ENCODE measurements at regions not wholly inside any gene's neighbourhood (a gene's known extent, or its start where the extent isn't known, plus 50 kb on each side); places are given as distances from the start of the nearest gene placed in this dataset.

DNA sequence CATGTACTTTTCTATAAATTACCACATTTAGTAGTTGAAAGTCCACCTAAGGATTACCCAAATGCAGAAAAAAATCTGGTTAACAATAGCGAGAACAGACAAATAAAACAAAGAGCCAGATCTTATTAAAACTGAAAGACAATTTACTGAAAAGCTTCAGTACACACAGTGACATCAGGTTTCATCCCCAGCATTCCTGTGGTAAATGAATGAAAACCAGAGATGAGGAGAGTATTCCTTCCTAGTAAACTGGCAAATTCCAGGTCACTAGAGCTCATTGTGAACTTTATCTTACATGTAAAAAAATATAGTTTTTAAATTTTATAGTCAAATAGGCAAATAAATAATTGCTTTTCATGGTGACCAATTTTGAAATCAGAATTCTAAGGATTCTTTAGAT is 1290.5 kb downstream of the ADGRL3 start:
- WGBS, 2 donors: 80 to 83% methylated on average over 1 of the region's 1 CpG
- no peak for DNase-seq (ENCODE audit: low spot score in 2 of 2)
- TF ChIP-seq CTCF (IDR thresholded peaks at IDR 0.05) (no peak), EP300 (IDR thresholded peaks at IDR 0.05) (no peak), POLR2A (IDR thresholded peaks at IDR 0.05) (no peak)
- H3K27me3 ChIP-seq: no peaks in the 10 kb centered on the region
- H3K36me3 ChIP-seq: no peaks in the 10 kb centered on the region
- H3K9me3 ChIP-seq: no peaks in the 10 kb centered on the region
- no peaks in the 10 kb centered on the region for H3K4me1 ChIP-seq
- no peak overlapping the region for H3K27ac ChIP-seq
- H3K4me3 ChIP-seq: no peak overlapping the region

DNA sequence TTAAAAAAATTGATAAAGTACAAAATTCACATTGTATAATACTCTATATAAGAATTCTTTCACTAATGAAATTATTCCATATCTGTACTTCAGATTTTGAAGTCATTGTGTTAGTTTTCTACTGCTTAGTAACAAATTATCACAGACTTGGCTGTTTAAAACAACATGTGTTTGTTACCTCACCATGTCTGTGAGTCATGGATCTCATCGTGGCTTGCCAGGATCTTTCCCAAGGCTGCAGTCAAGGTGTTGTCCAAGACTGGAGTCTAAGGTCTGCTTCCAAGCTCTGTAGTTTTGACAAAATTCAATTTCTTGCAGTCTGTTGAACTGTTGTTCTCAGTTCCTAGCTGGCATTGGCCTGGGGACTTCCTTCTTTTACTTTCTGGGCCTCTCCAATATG is 1286.9 kb downstream of the ADGRL3 start:
- H3K4me1 ChIP-seq: no peaks in the 10 kb centered on the region
- H3K9me3 ChIP-seq: no peaks in the 10 kb centered on the region
- DNase-seq (ENCODE audit: low spot score in 2 of 2): no peak
- H3K36me3 ChIP-seq: no peaks in the 10 kb centered on the region
- no peak overlapping the region for H3K27ac ChIP-seq
- no peak overlapping the region for H3K4me3 ChIP-seq
- no peak for TF ChIP-seq CTCF (IDR thresholded peaks at IDR 0.05)
- no peak for TF ChIP-seq EP300 (IDR thresholded peaks at IDR 0.05)
- TF ChIP-seq POLR2A (IDR thresholded peaks at IDR 0.05): no peak
- H3K27me3 ChIP-seq: no peaks in the 10 kb centered on the region
- WGBS, 2 donors: 45 to 71% methylated on average over 1 of the region's 1 CpG

GRCh38 chr4:62484357-62484756 is 1284.2 kb downstream of the ADGRL3 start:
- no peak overlapping the region for H3K4me3 ChIP-seq
- DNase-seq (ENCODE audit: low spot score in 2 of 2): no peak
- no peak overlapping the region for H3K27ac ChIP-seq
- no peaks in the 10 kb centered on the region for H3K4me1 ChIP-seq
- no peaks in the 10 kb centered on the region for H3K27me3 ChIP-seq
- WGBS, 2 donors: 76 to 82% methylated on average over 3 of the region's 3 CpGs
- no peaks in the 10 kb centered on the region for H3K36me3 ChIP-seq
- no peak for TF ChIP-seq POLR2A (IDR thresholded peaks at IDR 0.05)
- no peak for TF ChIP-seq EP300 (IDR thresholded peaks at IDR 0.05)
- no peak for TF ChIP-seq CTCF (IDR thresholded peaks at IDR 0.05)
- no peaks in the 10 kb centered on the region for H3K9me3 ChIP-seq

- Histone ChIP-seq H3K9me3 (no peaks in the 10 kb centered on the region), H3K4me1 (no peaks in the 10 kb centered on the region), H3K27me3 (no peaks in the 10 kb centered on the region), H3K27ac (no peak overlapping the region), H3K4me3 (no peak overlapping the region), H3K36me3 (no peaks in the 10 kb centered on the region)
- 85 to 91% methylated on average over 3 of the region's 3 CpGs for WGBS, 2 donors
- DNase-seq (ENCODE audit: low spot score in 2 of 2): no peak
- no peak for TF ChIP-seq POLR2A (IDR thresholded peaks at IDR 0.05)
- TF ChIP-seq CTCF (IDR thresholded peaks at IDR 0.05): no peak
- TF ChIP-seq EP300 (IDR thresholded peaks at IDR 0.05): no peak
These were observed 1282.2 kb downstream of the ADGRL3 start for GRCh38 chr4:62482355-62482754.

DNA sequence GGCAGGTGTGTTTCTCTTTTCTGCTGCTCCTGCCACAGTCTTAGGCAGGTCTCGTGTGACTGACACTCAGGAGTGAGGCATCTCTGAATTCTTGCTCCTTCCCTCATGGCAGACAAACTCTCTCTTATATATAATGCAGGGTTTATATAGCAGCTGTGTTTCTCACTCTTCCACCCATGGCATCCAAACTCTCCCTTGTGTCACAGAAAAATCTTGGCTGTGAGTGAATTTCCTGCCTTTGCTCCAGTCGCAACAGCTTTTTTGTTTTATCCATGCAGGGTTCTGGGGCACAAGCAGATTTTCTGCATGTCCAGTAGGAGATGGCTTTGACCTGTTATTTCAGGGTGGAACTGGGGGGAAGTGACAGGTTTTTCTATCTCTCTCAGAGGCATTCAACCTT is 1275.5 kb downstream of the ADGRL3 start:
- DNase-seq (ENCODE audit: low spot score in 2 of 2): no peak

More for the DNA sequence above, 1275.5 kb downstream of the ADGRL3 start:
- 39 to 55% methylated on average over 2 of the region's 2 CpGs for WGBS, 2 donors
- Histone ChIP-seq H3K27ac (no peak overlapping the region), H3K36me3 (no peaks in the 10 kb centered on the region), H3K9me3 (no peaks in the 10 kb centered on the region), H3K4me1 (no peaks in the 10 kb centered on the region), H3K27me3 (no peaks in the 10 kb centered on the region), H3K4me3 (no peak overlapping the region)
- TF ChIP-seq CTCF (IDR thresholded peaks at IDR 0.05) (no peak), EP300 (IDR thresholded peaks at IDR 0.05) (no peak), POLR2A (IDR thresholded peaks at IDR 0.05) (no peak)
